OCI-LY3 (cell line): ENCODE measurements at regions not wholly inside any gene's neighbourhood (a gene's known extent, or its start where the extent isn't known, plus 50 kb on each side); places are given as distances from the start of the nearest gene placed in this dataset.

Source experiments
- EZH2phosphoT487 ChIP-seq: fragments of 200-600 bp; shearing (Covaris generic); IDR thresholded peaks from 2 replicates; pipeline ENCODE4 v1.6.1; 2018; ENCODE audit warnings: antibody characterized with exemption, mixed run types, low read depth
- TF ChIP-seq, protein P1 (sequence below): fragments of 200-600, 300-600 bp; sonication (generic); IDR thresholded peaks from 2 replicates; pipeline ENCODE4 v1.5.1; 2014; ENCODE audit warnings: antibody characterized with exemption, low read length, low read depth

DNA sequence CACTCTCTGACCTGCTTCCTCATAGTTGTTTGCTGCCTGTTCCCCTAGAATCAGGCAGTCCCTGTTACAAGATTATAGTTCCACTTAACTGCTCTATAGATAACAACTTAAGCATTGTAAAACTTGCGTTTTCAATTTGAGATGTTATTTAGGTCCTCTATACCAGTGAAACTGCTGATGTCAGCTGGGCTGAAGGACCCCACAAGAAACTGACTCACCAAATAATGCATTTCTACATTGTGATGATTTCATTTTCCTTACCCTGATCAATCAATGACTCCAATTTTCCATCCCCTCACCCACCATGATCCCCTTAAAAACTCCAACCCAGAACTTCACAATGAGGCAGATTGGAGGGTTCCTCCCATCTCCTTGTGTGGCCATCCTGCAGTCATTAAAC lies 280.7 kb downstream of the SLITRK1 start:
- TF ChIP-seq, protein P1, sequence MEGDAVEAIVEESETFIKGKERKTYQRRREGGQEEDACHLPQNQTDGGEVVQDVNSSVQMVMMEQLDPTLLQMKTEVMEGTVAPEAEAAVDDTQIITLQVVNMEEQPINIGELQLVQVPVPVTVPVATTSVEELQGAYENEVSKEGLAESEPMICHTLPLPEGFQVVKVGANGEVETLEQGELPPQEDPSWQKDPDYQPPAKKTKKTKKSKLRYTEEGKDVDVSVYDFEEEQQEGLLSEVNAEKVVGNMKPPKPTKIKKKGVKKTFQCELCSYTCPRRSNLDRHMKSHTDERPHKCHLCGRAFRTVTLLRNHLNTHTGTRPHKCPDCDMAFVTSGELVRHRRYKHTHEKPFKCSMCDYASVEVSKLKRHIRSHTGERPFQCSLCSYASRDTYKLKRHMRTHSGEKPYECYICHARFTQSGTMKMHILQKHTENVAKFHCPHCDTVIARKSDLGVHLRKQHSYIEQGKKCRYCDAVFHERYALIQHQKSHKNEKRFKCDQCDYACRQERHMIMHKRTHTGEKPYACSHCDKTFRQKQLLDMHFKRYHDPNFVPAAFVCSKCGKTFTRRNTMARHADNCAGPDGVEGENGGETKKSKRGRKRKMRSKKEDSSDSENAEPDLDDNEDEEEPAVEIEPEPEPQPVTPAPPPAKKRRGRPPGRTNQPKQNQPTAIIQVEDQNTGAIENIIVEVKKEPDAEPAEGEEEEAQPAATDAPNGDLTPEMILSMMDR: no peak
- TF ChIP-seq EZH2phosphoT487: no peak
